ENCODE measurements at regions not wholly inside any gene's neighbourhood (a gene's known extent, or its start where the extent isn't known, plus 50 kb on each side); places are given as distances from the start of the nearest gene placed in this dataset.

GRCh38 chr20:52076164-52076563, 115.4 kb downstream of the ZFP64 start:
- H3K36me3 ChIP-seq (ENCODE audit: control insufficient read depth in 4 of 4, insufficient read depth in 3 of 4, low read depth in 1 of 4, low read length in 3 of 4): peaks cover 0 to 3% (median 0%) of the 10 kb centered on the region in 4 donors
- no peaks in the 10 kb centered on the region for H3K27me3 ChIP-seq (ENCODE audit: control insufficient read depth in 4 of 4, insufficient read depth in 4 of 4, low read length in 3 of 4)
- H3K9ac ChIP-seq (ENCODE audit: low read depth in 1 of 2, low read length in 2 of 2): no peak overlapping the region
- no peak overlapping the region for H3K27ac ChIP-seq (ENCODE audit: low read depth in 1 of 2, low read length in 2 of 2)
- no peak overlapping the region for H3K4me3 ChIP-seq (ENCODE audit: low read depth in 1 of 3, low read length in 3 of 3)
- DNase-seq (ENCODE audit: low spot score): no peak
- no peak for TF ChIP-seq GABPA (IDR thresholded peaks at IDR 0.05 in 1 of 2, conservative IDR thresholded peaks at IDR 0.05 in 1 of 2)
- no peak for TF ChIP-seq NR2F2 (IDR thresholded peaks at IDR 0.05)
- no peak for TF ChIP-seq SP1 (IDR thresholded peaks at IDR 0.05)
- no peak for TF ChIP-seq FOXA2 (IDR thresholded peaks at IDR 0.05)
- WGBS: 97% methylated on average over 2 of the region's 2 CpGs
- H3K4me1 ChIP-seq (ENCODE audit: control insufficient read depth in 4 of 4, insufficient read depth in 4 of 4, low read length in 3 of 4): no peaks in the 10 kb centered on the region
- no peaks in the 10 kb centered on the region for H3K9me3 ChIP-seq (ENCODE audit: control insufficient read depth in 4 of 4, low read length in 3 of 4)

GRCh38 chr20:52075400-52075799, 116.2 kb downstream of the ZFP64 start:
- no peaks in the 10 kb centered on the region for H3K4me1 ChIP-seq (ENCODE audit: control insufficient read depth in 4 of 4, insufficient read depth in 4 of 4, low read length in 3 of 4)
- TF ChIP-seq MAX (IDR thresholded peaks at IDR 0.05) (no peak), CTCF (IDR thresholded peaks at IDR 0.05; ENCODE audit: low read depth, low read length, missing input control) (no peak), RAD21 (IDR thresholded peaks at IDR 0.05) (no peak), ZBTB33 (IDR thresholded peaks at IDR 0.05) (no peak), SP1 (IDR thresholded peaks at IDR 0.05) (no peak), ATF3 (IDR thresholded peaks at IDR 0.05) (no peak)
- 85% methylated on average over 3 of the region's 3 CpGs for WGBS
- no peak overlapping the region for H3K9ac ChIP-seq (ENCODE audit: low read depth in 1 of 2, low read length in 2 of 2)
- H3K9me3 ChIP-seq (ENCODE audit: control insufficient read depth in 4 of 4, low read length in 3 of 4): no peaks in the 10 kb centered on the region
- no peak overlapping the region for H3K4me3 ChIP-seq (ENCODE audit: low read depth in 1 of 3, low read length in 3 of 3)
- H3K27me3 ChIP-seq (ENCODE audit: control insufficient read depth in 4 of 4, insufficient read depth in 4 of 4, low read length in 3 of 4): no peaks in the 10 kb centered on the region
- H3K36me3 ChIP-seq (ENCODE audit: control insufficient read depth in 4 of 4, insufficient read depth in 3 of 4, low read depth in 1 of 4, low read length in 3 of 4): peaks cover 0 to 3% (median 0%) of the 10 kb centered on the region in 4 donors
- no peak for DNase-seq (ENCODE audit: low spot score)
- no peak overlapping the region for H3K27ac ChIP-seq (ENCODE audit: low read depth in 1 of 2, low read length in 2 of 2)

- no peaks in the 10 kb centered on the region for H3K27me3 ChIP-seq (ENCODE audit: control insufficient read depth in 4 of 4, insufficient read depth in 4 of 4, low read length in 3 of 4)
- no peaks in the 10 kb centered on the region for H3K9me3 ChIP-seq (ENCODE audit: control insufficient read depth in 4 of 4, low read length in 3 of 4)
- no peak for DNase-seq (ENCODE audit: low spot score)
- no peaks in the 10 kb centered on the region for H3K4me1 ChIP-seq (ENCODE audit: control insufficient read depth in 4 of 4, insufficient read depth in 4 of 4, low read length in 3 of 4)
- H3K27ac ChIP-seq (ENCODE audit: low read depth in 1 of 2, low read length in 2 of 2): no peak overlapping the region
- TF ChIP-seq HNF4A (conservative IDR thresholded peaks at IDR 0.05) (no peak), YY1 (IDR thresholded peaks at IDR 0.05) (no peak), NR2F2 (IDR thresholded peaks at IDR 0.05) (no peak), HNF4G (IDR thresholded peaks at IDR 0.05) (no peak), EGR1 (IDR thresholded peaks at IDR 0.05; ENCODE audit: low read depth in 2 of 2) (no peak), CTCF (IDR thresholded peaks at IDR 0.05; ENCODE audit: low read depth, low read length, missing input control) (no peak), RAD21 (IDR thresholded peaks at IDR 0.05) (no peak), ZBTB33 (IDR thresholded peaks at IDR 0.05) (no peak), JUND (IDR thresholded peaks at IDR 0.05) (no peak), ATF3 (IDR thresholded peaks at IDR 0.05) (no peak), FOXA2 (IDR thresholded peaks at IDR 0.05) (no peak), SP1 (IDR thresholded peaks at IDR 0.05) (no peak), TAF1 (conservative IDR thresholded peaks at IDR 0.05) (no peak)
- H3K36me3 ChIP-seq (ENCODE audit: control insufficient read depth in 4 of 4, insufficient read depth in 3 of 4, low read depth in 1 of 4, low read length in 3 of 4): peaks cover 0 to 3% (median 0%) of the 10 kb centered on the region in 4 donors
- H3K9ac ChIP-seq (ENCODE audit: low read depth in 1 of 2, low read length in 2 of 2): no peak overlapping the region
- no peak overlapping the region for H3K4me3 ChIP-seq (ENCODE audit: low read depth in 1 of 3, low read length in 3 of 3)
- WGBS: 95% methylated on average over 2 of the region's 2 CpGs
Measured at GRCh38 chr20:52071136-52071535, 120.4 kb downstream of the ZFP64 start.

Measured in liver (tissue), 8 donors.